ENCODE measurements at regions not wholly inside any gene's neighbourhood (a gene's known extent, or its start where the extent isn't known, plus 50 kb on each side); places are given as distances from the start of the nearest gene placed in this dataset.
"Not testable (repeated sequence)": the region's sequence is repeated elsewhere in the genome, so short reads cannot be mapped to it uniquely, and the experiment has no call there.

- 82 to 88% methylated on average over 1 of the region's 1 CpG for WGBS, 2 donors
- Histone ChIP-seq H3K9me3 (peaks cover 0 to 21% (median 4%) of the 10 kb centered on the region in 4 donors), H3K27ac (no peak overlapping the region), H3K36me3 (no peaks in the 10 kb centered on the region), H3K4me3 (no peak overlapping the region), H3K4me1 (no peaks in the 10 kb centered on the region), H3K27me3 (no peaks in the 10 kb centered on the region)
- TF ChIP-seq CTCF (IDR thresholded peaks at IDR 0.05) (no peak), POLR2A (IDR thresholded peaks at IDR 0.05) (no peak)
- no peak for DNase-seq (ENCODE audit: low spot score in 2 of 2)
These were observed 132.4 kb downstream of the GOLGA6L6 start for GRCh38 chr15:20409247-20409646.

DNA sequence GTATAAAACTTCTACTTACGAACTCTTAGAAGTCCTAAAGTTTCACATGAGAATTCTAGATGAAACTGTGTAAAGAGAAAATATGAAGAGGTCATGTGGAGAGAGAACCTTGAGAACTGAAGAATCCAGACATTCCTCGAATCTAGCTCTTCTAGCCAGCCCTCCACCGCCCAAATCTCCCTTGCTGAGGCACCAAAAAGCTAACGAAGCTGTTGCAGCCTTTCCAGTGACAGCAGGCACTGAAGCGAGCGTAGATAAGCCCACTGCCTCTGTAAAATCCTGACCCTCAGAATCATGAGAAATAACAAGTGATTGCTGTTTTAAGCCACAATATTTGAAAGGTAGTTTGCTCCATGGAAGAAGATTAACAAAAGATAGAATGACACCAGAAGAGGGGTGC is 134.0 kb downstream of the GOLGA6L6 start:
- Histone ChIP-seq H3K27ac (no peak overlapping the region), H3K9me3 (peaks cover 0 to 16% (median 8%) of the 10 kb centered on the region in 4 donors), H3K4me1 (no peaks in the 10 kb centered on the region), H3K36me3 (no peaks in the 10 kb centered on the region), H3K4me3 (no peak overlapping the region), H3K27me3 (no peaks in the 10 kb centered on the region)
- no peak for DNase-seq (ENCODE audit: low spot score in 2 of 2)
- 59 to 62% methylated on average over 6 of the region's 6 CpGs for WGBS, 2 donors
- TF ChIP-seq CTCF (IDR thresholded peaks at IDR 0.05) (no peak), EP300 (IDR thresholded peaks at IDR 0.05) (no peak), POLR2A (IDR thresholded peaks at IDR 0.05) (no peak)

GRCh38 chr15:20404571-20404970 is 137.0 kb downstream of the GOLGA6L6 start:
- not testable (repeated sequence) for H3K36me3 ChIP-seq; H3K27ac ChIP-seq; DNase-seq (ENCODE audit: low spot score in 2 of 2); H3K4me1 ChIP-seq; H3K27me3 ChIP-seq; H3K4me3 ChIP-seq
- H3K9me3 ChIP-seq, result peaks cover 0 to 23% (median 9%) of the 10 kb centered on the region in 4 donors
- 63 to 71% methylated on average over 1 of the region's 1 CpG for WGBS, 2 donors

DNA sequence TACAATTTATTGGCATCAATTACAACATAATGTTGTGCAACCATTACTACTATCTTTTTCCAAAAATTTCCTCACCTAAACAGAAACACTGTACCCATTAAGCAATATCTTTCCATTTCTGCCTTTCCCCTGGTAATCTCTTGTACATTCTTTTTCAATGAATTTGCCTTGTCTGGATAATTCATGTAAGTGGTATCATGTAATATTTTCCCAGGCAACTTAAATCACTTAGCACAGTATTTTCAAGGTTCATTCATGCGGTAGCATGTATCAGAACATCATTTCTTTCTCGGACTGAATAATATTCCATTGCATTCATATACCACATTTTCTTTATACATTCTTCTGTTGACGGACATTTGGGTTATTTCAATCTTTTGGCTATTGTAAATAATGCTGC is 139.0 kb downstream of the GOLGA6L6 start:
- not testable (repeated sequence) for DNase-seq (ENCODE audit: low spot score in 2 of 2); H3K4me1 ChIP-seq; H3K4me3 ChIP-seq; H3K27ac ChIP-seq; H3K27me3 ChIP-seq; H3K36me3 ChIP-seq
- peaks cover 0 to 26% (median 11%) of the 10 kb centered on the region in 4 donors for H3K9me3 ChIP-seq
- 79 to 88% methylated on average over 3 of the region's 3 CpGs for WGBS, 2 donors

- WGBS, 2 donors, result 75 to 86% methylated on average over 3 of the region's 3 CpGs
- H3K27me3 ChIP-seq; H3K4me3 ChIP-seq; DNase-seq (ENCODE audit: low spot score in 2 of 2); H3K36me3 ChIP-seq; H3K27ac ChIP-seq; H3K4me1 ChIP-seq: not testable (repeated sequence)
- peaks cover 0 to 20% (median 11%) of the 10 kb centered on the region in 4 donors for H3K9me3 ChIP-seq
These were observed 140.5 kb downstream of the GOLGA6L6 start for GRCh38 chr15:20401058-20401457.

DNA sequence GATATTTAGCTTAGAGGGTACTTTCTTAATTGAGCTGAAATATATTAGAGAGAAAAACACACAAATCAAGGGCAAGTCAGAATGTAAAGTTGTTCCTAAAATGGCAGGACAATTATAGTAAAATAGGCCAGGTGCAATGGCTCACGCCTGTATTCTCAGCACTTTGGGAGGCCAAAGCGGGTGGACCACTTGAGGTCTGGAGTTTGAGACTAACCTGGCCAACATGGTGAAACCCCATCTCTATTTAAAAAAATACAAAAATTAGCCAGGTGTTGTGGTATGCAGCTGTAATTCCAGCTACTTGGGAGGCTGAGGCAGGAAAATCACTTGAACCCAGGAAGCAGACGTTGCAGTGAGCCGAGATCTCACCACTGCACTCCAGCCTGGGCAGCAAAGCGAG is 142.9 kb downstream of the GOLGA6L6 start:
- not testable (repeated sequence) for H3K36me3 ChIP-seq; H3K27ac ChIP-seq; H3K4me1 ChIP-seq; H3K27me3 ChIP-seq; DNase-seq (ENCODE audit: low spot score in 2 of 2); H3K4me3 ChIP-seq
- 73 to 76% methylated on average over 5 of the region's 5 CpGs for WGBS, 2 donors
- H3K9me3 ChIP-seq, result peaks cover 0 to 13% (median 5%) of the 10 kb centered on the region in 4 donors

GRCh38 chr15:20388161-20388560 is 153.4 kb downstream of the GOLGA6L6 start:
- H3K36me3 ChIP-seq; H3K4me1 ChIP-seq; H3K4me3 ChIP-seq; H3K27ac ChIP-seq; H3K9me3 ChIP-seq; DNase-seq (ENCODE audit: low spot score in 2 of 2); H3K27me3 ChIP-seq: not testable (repeated sequence)
- 44 to 58% methylated on average over 3 of the region's 3 CpGs for whole genome bisulfite sequencing, 2 donors

DNA sequence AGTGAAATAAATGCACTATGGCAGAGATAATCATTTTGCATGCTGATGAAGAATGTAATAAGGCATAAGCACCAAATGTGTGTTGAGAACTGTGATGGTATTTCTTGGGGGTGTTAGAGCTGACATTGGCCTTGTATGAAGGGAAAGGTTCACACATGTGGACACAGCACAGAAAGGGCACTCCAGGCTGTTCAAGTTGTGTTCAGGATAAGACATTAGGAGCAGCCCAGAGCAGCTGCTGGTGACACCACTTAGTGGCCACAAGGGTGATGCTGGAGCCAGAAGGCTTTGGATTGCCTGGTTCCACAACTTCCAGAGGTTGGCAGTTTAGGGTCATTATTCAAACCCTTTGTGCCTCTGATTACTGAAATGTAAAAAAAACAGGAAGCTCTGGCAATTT is 155.4 kb downstream of the GOLGA6L6 start:
- no peak for TF ChIP-seq EP300 (IDR thresholded peaks at IDR 0.05)
- no peak for TF ChIP-seq CTCF (IDR thresholded peaks at IDR 0.05)
- no peak for TF ChIP-seq POLR2A (IDR thresholded peaks at IDR 0.05)
- Histone ChIP-seq H3K36me3 (no peaks in the 10 kb centered on the region), H3K4me3 (no peak overlapping the region), H3K9me3 (peaks cover 0 to 9% (median 0%) of the 10 kb centered on the region in 4 donors), H3K4me1 (no peaks in the 10 kb centered on the region), H3K27ac (no peak overlapping the region), H3K27me3 (no peaks in the 10 kb centered on the region)
- DNase-seq (ENCODE audit: low spot score in 2 of 2), result no peak

GRCh38 chr15:20380199-20380598 is 161.4 kb downstream of the GOLGA6L6 start:
- H3K4me3 ChIP-seq; H3K36me3 ChIP-seq; H3K4me1 ChIP-seq; H3K9me3 ChIP-seq; DNase-seq (ENCODE audit: low spot score in 2 of 2); H3K27ac ChIP-seq; H3K27me3 ChIP-seq: not testable (repeated sequence)
- 66 to 87% methylated on average over 5 of the region's 5 CpGs for WGBS, 2 donors
